K562 (cell line): ENCODE measurements at regions not wholly inside any gene's neighbourhood (a gene's known extent, or its start where the extent isn't known, plus 50 kb on each side); places are given as distances from the start of the nearest gene placed in this dataset.

Experiments used
- ATAC-seq: fragments of 200-7000 bp; cut with Tn5 transposase; 3 replicates; pipeline ENCODE4 v1.9.1; 2020; ENCODE audit warnings: moderate library complexity
- BruUV-seq: library from RNA; stranded (reverse); fragments of 400-500 nt; replicated peaks from 2 replicates; lab custom pipeline; 2021; lab: Mats Ljungman, UMichigan
- CTCF ChIA-PET: fragments of 300-600 bp; formaldehyde crosslinking; extraction: SDS; loops from one replicate; lab custom pipeline; 2021; ENCODE audit warnings: low intra/inter-chr PET ratio; lab: Yijun Ruan, JAX
- POLR2A ChIA-PET: fragments of 300-600, 350-650 bp; sonication (Branson Sonifier 250); formaldehyde crosslinking; extraction: SDS; loops from one replicate; lab custom pipeline; 2021; ENCODE audit warnings: antibody characterized with exemption, inconsistent platforms; lab: Yijun Ruan, JAX
- DNase-seq, 4 experiments: peaks; one replicate each; pipeline versions ENCODE4 v3.0.0 to v3.0.0-alpha.2; 2011 to 2018; ENCODE audit warnings: low spot score in 3 of 4, mixed read lengths in 3 of 4; ENCODE audit errors: extremely low read depth in 1 of 4
- FAIRE-seq: peaks from 2 replicates; lab custom pipeline; 2011; peaks lifted over from hg19 to GRCh38; lab: Jason Lieb, UNC
- H2AFZ ChIP-seq: 2 replicates; pipeline ENCODE4 v1.6.0; 2011; ENCODE audit warnings: low read depth, low read length, control low read depth, inconsistent platforms
- H3K27ac ChIP-seq: fragments of 200-600 bp; 3 replicates; pipeline ENCODE4 v1.8.0; 2011; ENCODE audit warnings: low read depth, mild to moderate bottlenecking, control low read depth, inconsistent platforms, low read length, moderate library complexity, mixed read lengths; ENCODE audit errors: extremely low read depth
- H3K27me3 ChIP-seq, 2 experiments: fragments of 300-600 bp in 1 of 2; 2 replicates in 1 of 2; 3 replicates in 1 of 2; pipeline versions ENCODE4 v1.6.0 to v1.8.0; 2011; ENCODE audit warnings: inconsistent platforms in 2 of 2, low read length in 2 of 2, mild to moderate bottlenecking in 1 of 2, mixed read lengths in 1 of 2, moderate library complexity in 1 of 2; ENCODE audit not compliant: control insufficient read depth in 2 of 2, insufficient read depth in 2 of 2
- H3K36me3 ChIP-seq: fragments of 300-600 bp; 3 replicates; pipeline ENCODE4 v1.8.0; 2011; ENCODE audit warnings: mild to moderate bottlenecking, low read length, inconsistent platforms; ENCODE audit not compliant: control insufficient read depth, insufficient read depth
- H3K4me1 ChIP-seq, 2 experiments: fragments of 200-600 bp in 1 of 2; replicated peaks in 1 of 2; 2 replicates in 1 of 2; 3 replicates in 1 of 2; pipeline versions ENCODE4 v1.5.1 to v1.8.0; 2011; ENCODE audit warnings: inconsistent platforms in 2 of 2, low read length in 2 of 2, mild to moderate bottlenecking in 1 of 2, mixed read lengths in 1 of 2, moderate library complexity in 1 of 2; ENCODE audit not compliant: control insufficient read depth in 2 of 2, insufficient read depth in 2 of 2
- H3K4me2 ChIP-seq: 2 replicates; pipeline ENCODE4 v1.6.1; 2011; ENCODE audit warnings: low read length, control low read depth, inconsistent platforms, mixed read lengths; ENCODE audit not compliant: insufficient read depth
- H3K4me3 ChIP-seq: fragments of 200-600 bp; sonication (generic), shearing (Covaris generic); 2 replicates; pipeline ENCODE4 v1.5.1; 2016; ENCODE audit warnings: control low read depth, inconsistent platforms
- H3K79me2 ChIP-seq: fragments of 200-600 bp; 3 replicates; pipeline ENCODE4 v1.8.0; 2011; ENCODE audit warnings: low read length, inconsistent platforms; ENCODE audit not compliant: control insufficient read depth, insufficient read depth
- H3K9ac ChIP-seq, 2 experiments: 2 replicates each; pipeline versions ENCODE4 v1.6.0 to v1.6.1; 2011; ENCODE audit warnings: low read depth in 2 of 2, low read length in 2 of 2, control low read depth in 1 of 2, inconsistent platforms in 1 of 2, mild to moderate bottlenecking in 1 of 2, mixed read lengths in 1 of 2; ENCODE audit not compliant: insufficient read depth in 1 of 2
- H3K9me1 ChIP-seq: one replicate; pipeline ENCODE4 v1.6.0; 2011; ENCODE audit warnings: inconsistent platforms, mild to moderate bottlenecking, low read length, moderate library complexity; ENCODE audit not compliant: control insufficient read depth, insufficient read depth
- H3K9me3 ChIP-seq: replicated peaks from 2 replicates; pipeline ENCODE4 v1.5.1; 2011; ENCODE audit warnings: low read depth, low read length, inconsistent platforms; ENCODE audit not compliant: control insufficient read depth, insufficient read depth
- H4K20me1 ChIP-seq: replicated peaks from 2 replicates; pipeline ENCODE4 v1.6.1; 2011; ENCODE audit warnings: low read length, inconsistent platforms, mixed read lengths; ENCODE audit not compliant: control insufficient read depth, insufficient read depth
- BRD9 ChIP-seq: fragments of 450-650 bp; IDR thresholded peaks from 2 replicates; pipeline ENCODE4 v1.6.1; 2018; ENCODE audit warnings: low read depth; ENCODE audit not compliant: partially characterized antibody
- FOXJ2 ChIP-seq: fragments of 200-800 bp; sonication (Bioruptor generic); IDR thresholded peaks from 2 replicates; pipeline ENCODE4 v1.6.1; 2016; ENCODE audit warnings: missing genetic modification characterization, missing compliant biosample characterization
- HDAC6 ChIP-seq: IDR thresholded peaks from 2 replicates; pipeline ENCODE4 v1.6.1; 2012; ENCODE audit warnings: low read depth, mild to moderate bottlenecking, control low read depth, inconsistent platforms, low read length, moderate library complexity
- RFX5 ChIP-seq: IDR thresholded peaks from 2 replicates; pipeline ENCODE4 v1.6.1; 2011; ENCODE audit warnings: low read depth, mild to moderate bottlenecking, improper control_type of control experiment, low read length
- SAFB2 ChIP-seq: fragments of 200-400 bp; formaldehyde crosslinking; IDR thresholded peaks from 2 replicates; pipeline ENCODE4 v1.6.1; 2018; ENCODE audit warnings: borderline replicate concordance, low read length, low read depth, moderate library complexity; ENCODE audit not compliant: severe bottlenecking
- SNAPC5 ChIP-seq: fragments of 250-450 bp; sonication (Bioruptor Pico); IDR thresholded peaks from 2 replicates; pipeline ENCODE4 v1.8.0; 2021; ENCODE audit warnings: moderate library complexity, mild to moderate bottlenecking, inconsistent platforms
- THRAP3 ChIP-seq: fragments of 450-650 bp; IDR thresholded peaks from 2 replicates; pipeline ENCODE4 v1.6.1; 2016; ENCODE audit warnings: mild to moderate bottlenecking, inconsistent platforms, borderline replicate concordance
- ZNF518B ChIP-seq: fragments of 250-450 bp; sonication (Bioruptor Pico); IDR thresholded peaks from 2 replicates; pipeline ENCODE4 v1.5.0; 2021; ENCODE audit warnings: mild to moderate bottlenecking, moderate library complexity
- WGBS: fragments of 100-300 bp; shearing (Covaris generic); methylation state at CpG from one replicate; pipeline ENCODE4 v1.1.6; 2016; ENCODE audit warnings: low coverage, mixed read lengths; ENCODE audit not compliant: insufficient coverage; ENCODE audit errors: missing lambda C conversion rate; 5-methylcytosine and 5-hydroxymethylcytosine counted together
- in situ Hi-C: fragments of 300-500 bp; cut with MboI; formaldehyde crosslinking; loops from 4 replicates; pipeline ENCODE4 v1.15.0; 2018; ENCODE audit warnings: inconsistent platforms, mixed read lengths
- intact Hi-C: fragments of 100-400 bp; cut with micrococcal nuclease; formaldehyde crosslinking; loops from 2 replicates; pipeline ENCODE4 v1.14.2; 2022
- TF ChIP-seq, protein P1 (sequence below), 2 experiments: fragments of 450-650 bp; IDR thresholded peaks; 2 replicates each; pipeline ENCODE4 v1.6.1; 2016; ENCODE audit warnings: mild to moderate bottlenecking in 2 of 2, borderline replicate concordance in 1 of 2, low read depth in 1 of 2, moderate library complexity in 1 of 2

DNA sequence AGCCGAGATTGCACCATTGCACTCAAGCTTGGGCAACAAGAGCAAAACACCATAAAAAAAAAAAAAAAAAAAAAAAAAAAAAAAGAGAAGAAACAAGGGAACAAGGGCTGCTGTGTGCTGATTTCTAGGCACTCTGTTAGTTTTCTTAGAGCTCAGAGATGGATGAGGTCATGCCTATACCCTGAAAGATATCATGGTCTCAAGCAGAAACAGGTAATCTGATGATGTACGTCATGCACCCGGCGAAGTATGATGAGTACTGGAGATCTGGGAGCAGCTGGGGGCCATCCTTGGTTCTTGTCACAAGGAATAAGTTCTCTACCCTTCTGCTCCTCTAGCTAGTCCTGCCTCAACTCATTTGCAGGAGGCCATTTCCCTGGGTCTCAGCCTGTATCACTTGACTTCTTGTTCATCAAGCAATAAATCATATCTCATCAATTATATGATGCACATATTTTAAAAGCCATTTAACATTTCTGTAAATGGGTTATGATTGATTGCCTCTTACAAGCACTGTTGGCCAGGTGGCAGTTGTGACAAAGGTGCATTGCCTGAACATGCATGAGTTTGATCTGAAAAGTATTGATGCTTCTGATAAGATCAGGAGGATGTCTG, 517.2 kb downstream of the DHX35 start (continued):
- TF ChIP-seq THRAP3: no peak

GRCh38 chr20:39474879-39475278, 512.7 kb downstream of the DHX35 start:
- intact Hi-C loops: no loop called here
- CTCF ChIA-PET: no interaction called here
- no peak for FAIRE-seq

More at GRCh38 chr20:39474879-39475278, 512.7 kb downstream of the DHX35 start:
- no peak overlapping the region for H2AFZ ChIP-seq
- H3K27ac ChIP-seq: no peak overlapping the region
- POLR2A ChIA-PET: no interaction called here
- in situ Hi-C loops: no loop called here
- WGBS: 0% methylated on average over 2 of the region's 2 CpGs
- no TSS peak for BruUV-seq
- no peaks in the 10 kb centered on the region for H3K27me3 ChIP-seq
- H3K4me3 ChIP-seq: no peak overlapping the region
- ATAC-seq (no peak), DNase-seq (no peak)
- no peaks in the 10 kb centered on the region for H3K9me3 ChIP-seq
- H4K20me1 ChIP-seq: no peaks in the 10 kb centered on the region
- no peaks in the 10 kb centered on the region for H3K79me2 ChIP-seq
- TF ChIP-seq SNAPC5 (no peak), HDAC6 (no peak), ZNF518B (CRISPR knock-in tag) (no peak), BRD9 (no peak), FOXJ2 (tag) (no peak), SAFB2 (no peak), RFX5 (no peak)
- TF ChIP-seq, protein P1, sequence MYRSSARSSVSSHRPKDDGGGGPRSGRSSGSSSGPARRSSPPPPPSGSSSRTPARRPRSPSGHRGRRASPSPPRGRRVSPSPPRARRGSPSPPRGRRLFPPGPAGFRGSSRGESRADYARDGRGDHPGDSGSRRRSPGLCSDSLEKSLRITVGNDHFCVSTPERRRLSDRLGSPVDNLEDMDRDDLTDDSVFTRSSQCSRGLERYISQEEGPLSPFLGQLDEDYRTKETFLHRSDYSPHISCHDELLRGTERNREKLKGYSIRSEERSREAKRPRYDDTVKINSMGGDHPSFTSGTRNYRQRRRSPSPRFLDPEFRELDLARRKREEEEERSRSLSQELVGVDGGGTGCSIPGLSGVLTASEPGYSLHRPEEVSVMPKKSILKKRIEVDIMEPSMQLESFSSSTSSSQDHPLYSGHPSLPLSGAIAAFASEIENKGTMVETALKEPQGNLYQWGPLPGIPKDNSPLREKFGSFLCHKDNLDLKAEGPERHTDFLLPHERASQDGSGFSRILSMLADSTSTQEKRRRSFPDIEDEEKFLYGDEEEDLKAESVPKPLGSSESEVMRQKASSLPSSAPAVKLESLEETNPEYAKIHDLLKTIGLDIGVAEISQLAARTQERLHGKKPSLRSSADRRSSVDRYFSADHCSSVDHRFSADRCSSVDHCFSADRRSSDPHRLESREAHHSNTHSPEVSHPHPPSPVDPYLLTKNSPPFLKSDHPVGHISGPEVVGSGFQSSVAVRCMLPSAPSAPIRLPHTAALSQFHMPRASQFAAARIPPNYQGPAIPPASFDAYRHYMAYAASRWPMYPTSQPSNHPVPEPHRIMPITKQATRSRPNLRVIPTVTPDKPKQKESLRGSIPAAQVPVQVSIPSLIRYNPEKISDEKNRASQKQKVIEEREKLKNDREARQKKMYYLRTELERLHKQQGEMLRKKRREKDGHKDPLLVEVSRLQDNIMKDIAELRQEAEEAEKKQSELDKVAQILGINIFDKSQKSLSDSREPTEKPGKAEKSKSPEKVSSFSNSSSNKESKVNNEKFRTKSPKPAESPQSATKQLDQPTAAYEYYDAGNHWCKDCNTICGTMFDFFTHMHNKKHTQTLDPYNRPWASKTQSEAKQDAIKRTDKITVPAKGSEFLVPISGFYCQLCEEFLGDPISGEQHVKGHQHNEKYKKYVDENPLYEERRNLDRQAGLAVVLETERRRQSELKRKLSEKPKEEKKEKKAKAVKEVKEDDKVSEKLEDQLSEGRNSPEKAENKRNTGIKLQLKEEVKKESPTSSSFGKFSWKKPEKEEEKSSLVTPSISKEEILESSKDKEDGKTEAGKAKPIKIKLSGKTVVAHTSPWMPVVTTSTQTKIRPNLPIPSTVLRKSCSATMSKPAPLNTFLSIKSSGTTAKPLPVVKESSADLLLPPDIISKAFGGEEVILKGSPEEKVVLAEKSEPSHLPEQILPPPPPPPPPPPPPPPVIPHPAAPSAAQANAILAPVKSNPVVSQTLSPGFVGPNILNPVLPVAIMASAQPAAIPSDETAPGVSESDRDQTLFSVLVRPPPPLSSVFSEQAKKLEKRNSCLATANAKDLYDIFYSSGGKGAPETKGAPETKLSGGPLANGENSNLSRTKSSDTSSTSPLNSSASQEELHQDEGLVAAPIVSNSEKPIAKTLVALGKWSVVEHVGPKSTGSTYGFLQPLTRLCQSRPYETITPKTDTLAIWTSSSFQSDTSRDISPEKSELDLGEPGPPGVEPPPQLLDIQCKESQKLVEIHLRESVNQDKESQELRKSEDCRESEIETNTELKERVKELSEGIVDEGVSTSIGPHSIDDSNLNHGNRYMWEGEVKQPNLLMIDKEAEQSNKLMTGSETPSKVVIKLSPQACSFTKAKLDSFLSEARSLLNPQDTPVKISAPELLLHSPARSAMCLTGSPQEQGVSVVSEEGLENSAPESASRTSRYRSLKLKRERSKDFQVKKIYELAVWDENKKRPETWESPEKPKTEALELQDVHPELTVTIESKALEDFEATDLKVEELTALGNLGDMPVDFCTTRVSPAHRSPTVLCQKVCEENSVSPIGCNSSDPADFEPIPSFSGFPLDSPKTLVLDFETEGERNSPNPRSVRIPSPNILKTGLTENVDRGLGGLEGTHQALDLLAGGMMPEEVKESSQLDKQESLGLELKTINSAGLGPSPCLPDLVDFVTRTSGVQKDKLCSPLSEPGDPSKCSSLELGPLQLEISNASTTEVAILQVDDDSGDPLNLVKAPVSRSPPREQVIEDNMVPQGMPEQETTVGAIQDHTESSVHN (IDR thresholded peaks at IDR 0.05; ENCODE audit: borderline replicate concordance in 1 of 2, low read depth in 1 of 2): no peak
- H3K9ac ChIP-seq: no peak overlapping the region
- H3K4me1 ChIP-seq: no peaks in the 10 kb centered on the region
- no peaks in the 10 kb centered on the region for H3K9me1 ChIP-seq
- no peak overlapping the region for H3K4me2 ChIP-seq
- no peaks in the 10 kb centered on the region for H3K36me3 ChIP-seq
